ENCODE measurements at regions not wholly inside any gene's neighbourhood (a gene's known extent, or its start where the extent isn't known, plus 50 kb on each side); places are given as distances from the start of the nearest gene placed in this dataset.
"Not testable (repeated sequence)": the region's sequence is repeated elsewhere in the genome, so short reads cannot be mapped to it uniquely, and the experiment has no call there.

DNA sequence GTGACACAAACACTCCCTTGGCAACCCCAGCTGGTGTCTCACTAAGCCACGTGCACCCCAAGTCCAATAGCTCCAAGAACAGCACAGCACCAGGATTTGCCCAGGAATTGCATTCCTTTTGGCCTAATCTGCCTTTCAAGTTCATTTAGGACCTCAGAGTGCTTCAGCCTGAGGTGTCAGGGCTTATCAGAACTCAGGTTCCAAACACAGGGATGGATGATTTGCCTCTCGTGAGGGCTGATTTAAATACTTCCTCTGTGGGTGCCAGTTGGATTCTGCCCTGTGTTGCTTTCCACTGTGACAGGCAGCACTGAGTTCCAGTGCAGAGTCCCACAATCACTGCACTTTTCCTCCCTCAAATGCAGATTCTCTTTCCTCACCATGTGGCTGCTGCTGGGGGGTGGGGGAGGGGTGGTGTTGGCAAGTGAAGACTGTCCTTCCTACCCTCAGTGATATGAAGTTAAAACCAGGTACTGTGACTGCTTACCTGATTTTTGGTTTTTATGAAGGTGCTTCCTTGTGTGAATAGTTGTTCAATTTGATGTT is 204.3 kb upstream of the STAC start:
- Histone ChIP-seq H3K4me1 (no peaks in the 10 kb centered on the region), H3K36me3 (no peaks in the 10 kb centered on the region), H3K27ac (no peak overlapping the region), H3K9me3 (no peaks in the 10 kb centered on the region), H3K27me3 (replicated peaks in 1 of 7) (no peaks in the 10 kb centered on the region), H3K4me3 (no peak overlapping the region)
- 65 to 80% (median 74%) methylated on average over 2 of the region's 2 CpGs for WGBS, 5 donors
- TF ChIP-seq POLR2A (IDR thresholded peaks at IDR 0.05) (no peak), POLR2AphosphoS5 (IDR thresholded peaks at IDR 0.05) (no peak)
- TF ChIP-seq, protein P1, sequence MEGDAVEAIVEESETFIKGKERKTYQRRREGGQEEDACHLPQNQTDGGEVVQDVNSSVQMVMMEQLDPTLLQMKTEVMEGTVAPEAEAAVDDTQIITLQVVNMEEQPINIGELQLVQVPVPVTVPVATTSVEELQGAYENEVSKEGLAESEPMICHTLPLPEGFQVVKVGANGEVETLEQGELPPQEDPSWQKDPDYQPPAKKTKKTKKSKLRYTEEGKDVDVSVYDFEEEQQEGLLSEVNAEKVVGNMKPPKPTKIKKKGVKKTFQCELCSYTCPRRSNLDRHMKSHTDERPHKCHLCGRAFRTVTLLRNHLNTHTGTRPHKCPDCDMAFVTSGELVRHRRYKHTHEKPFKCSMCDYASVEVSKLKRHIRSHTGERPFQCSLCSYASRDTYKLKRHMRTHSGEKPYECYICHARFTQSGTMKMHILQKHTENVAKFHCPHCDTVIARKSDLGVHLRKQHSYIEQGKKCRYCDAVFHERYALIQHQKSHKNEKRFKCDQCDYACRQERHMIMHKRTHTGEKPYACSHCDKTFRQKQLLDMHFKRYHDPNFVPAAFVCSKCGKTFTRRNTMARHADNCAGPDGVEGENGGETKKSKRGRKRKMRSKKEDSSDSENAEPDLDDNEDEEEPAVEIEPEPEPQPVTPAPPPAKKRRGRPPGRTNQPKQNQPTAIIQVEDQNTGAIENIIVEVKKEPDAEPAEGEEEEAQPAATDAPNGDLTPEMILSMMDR (IDR thresholded peaks at IDR 0.05 in 8 of 11, conservative IDR thresholded peaks at IDR 0.05 in 3 of 11), result no peak
- DNase-seq, result no peak
- intact Hi-C loops (cut with DNase I; ENCODE audit: low total_unique reads), result no loop called here

- TF ChIP-seq POLR2AphosphoS5 (IDR thresholded peaks at IDR 0.05) (no peak), POLR2A (IDR thresholded peaks at IDR 0.05) (no peak)
- TF ChIP-seq, protein P1 (IDR thresholded peaks at IDR 0.05 in 8 of 11, conservative IDR thresholded peaks at IDR 0.05 in 3 of 11), result no peak
- no peak overlapping the region for H3K27ac ChIP-seq
- no peaks in the 10 kb centered on the region for H3K27me3 ChIP-seq (replicated peaks in 1 of 7)
- no peaks in the 10 kb centered on the region for H3K4me1 ChIP-seq
- intact Hi-C loops (cut with DNase I; ENCODE audit: low total_unique reads), result no loop called here
- DNase-seq, result no peak
- H3K36me3 ChIP-seq, result no peaks in the 10 kb centered on the region
- no peak overlapping the region for H3K4me3 ChIP-seq
- 83 to 98% (median 86%) methylated on average over 1 of the region's 1 CpG for WGBS, 5 donors
- H3K9me3 ChIP-seq, result no peaks in the 10 kb centered on the region
Measured at GRCh38 chr3:36178018-36178417, 202.3 kb upstream of the STAC start.

DNA sequence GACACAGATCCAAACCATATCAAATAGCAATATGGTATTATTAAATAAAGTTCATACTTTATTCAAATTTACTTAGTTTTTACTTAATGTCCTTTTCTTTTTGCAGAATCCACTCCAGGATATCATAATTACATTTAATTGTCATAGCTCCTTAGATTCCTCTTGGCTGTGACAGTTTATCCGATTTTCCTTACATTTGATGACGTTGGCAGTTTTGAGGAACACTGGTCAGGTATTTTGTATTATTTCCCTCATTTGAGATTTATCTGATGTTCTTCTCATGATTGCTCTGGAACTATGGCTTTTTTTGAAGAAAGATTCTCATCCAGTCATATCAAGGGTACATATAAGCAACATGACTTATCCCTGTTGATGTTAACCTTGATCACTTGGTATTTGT is 198.3 kb upstream of the STAC start:
- no peak for DNase-seq
- H3K9me3 ChIP-seq, result peaks cover 0 to 2% (median 0%) of the 10 kb centered on the region in 8 donors
- intact Hi-C loops (cut with DNase I; ENCODE audit: low total_unique reads), result no loop called here
- no peaks in the 10 kb centered on the region for H3K27me3 ChIP-seq (replicated peaks in 1 of 7)
- no peak overlapping the region for H3K4me3 ChIP-seq
- no peaks in the 10 kb centered on the region for H3K36me3 ChIP-seq
- no peaks in the 10 kb centered on the region for H3K4me1 ChIP-seq
- H3K27ac ChIP-seq, result no peak overlapping the region
- TF ChIP-seq POLR2A (IDR thresholded peaks at IDR 0.05) (no peak), POLR2AphosphoS5 (IDR thresholded peaks at IDR 0.05) (no peak)
- TF ChIP-seq, protein P1 (IDR thresholded peaks at IDR 0.05 in 8 of 11, conservative IDR thresholded peaks at IDR 0.05 in 3 of 11), result no peak
- 64 to 93% (median 86%) methylated on average over 2 of the region's 2 CpGs for WGBS, 5 donors

DNA sequence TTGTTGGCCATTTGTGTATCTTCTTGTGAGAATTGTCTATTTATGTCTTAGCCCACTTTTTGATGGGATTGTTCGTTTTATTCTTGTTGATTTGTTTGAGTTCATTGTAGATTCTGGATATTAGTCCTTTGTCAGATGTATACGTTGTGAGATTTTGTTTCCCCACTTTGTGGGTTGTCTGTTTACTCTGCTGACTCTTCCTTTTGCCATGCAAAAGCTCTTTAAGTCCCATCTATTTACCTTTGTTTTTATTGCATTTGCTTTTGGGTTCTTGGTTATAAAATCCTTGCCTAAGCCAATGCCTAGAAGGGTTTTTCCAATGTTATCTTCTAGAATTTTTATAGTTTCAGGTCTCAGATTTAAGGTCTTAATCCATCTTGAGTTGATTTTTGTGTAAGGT is 193.1 kb upstream of the STAC start:
- H3K27ac ChIP-seq; H3K4me3 ChIP-seq; intact Hi-C loops (cut with DNase I; ENCODE audit: low total_unique reads); H3K36me3 ChIP-seq; H3K4me1 ChIP-seq; H3K27me3 ChIP-seq (replicated peaks in 1 of 7); DNase-seq: not testable (repeated sequence)
- WGBS, 5 donors, result 75 to 89% (median 83%) methylated on average over 2 of the region's 2 CpGs
- H3K9me3 ChIP-seq, result peaks cover 0 to 26% (median 2%) of the 10 kb centered on the region in 8 donors

- Histone ChIP-seq H3K4me1 (no peaks in the 10 kb centered on the region), H3K27me3 (replicated peaks in 1 of 7) (no peaks in the 10 kb centered on the region), H3K9me3 (peaks cover 0 to 17% (median 0%) of the 10 kb centered on the region in 8 donors), H3K27ac (no peak overlapping the region), H3K36me3 (no peaks in the 10 kb centered on the region), H3K4me3 (no peak overlapping the region)
- DNase-seq, result no peak
- intact Hi-C loops (cut with DNase I; ENCODE audit: low total_unique reads), result no loop called here
- TF ChIP-seq POLR2AphosphoS5 (IDR thresholded peaks at IDR 0.05) (no peak), POLR2A (IDR thresholded peaks at IDR 0.05) (no peak)
- TF ChIP-seq, protein P1 (IDR thresholded peaks at IDR 0.05 in 8 of 11, conservative IDR thresholded peaks at IDR 0.05 in 3 of 11), result no peak
Measured at GRCh38 chr3:36192901-36193300, 187.4 kb upstream of the STAC start.
